GM19328 (cell line): ENCODE measurements at regions not wholly inside any gene's neighbourhood (a gene's known extent, or its start where the extent isn't known, plus 50 kb on each side); places are given as distances from the start of the nearest gene placed in this dataset.
"Not testable (repeated sequence)": the region's sequence is repeated elsewhere in the genome, so short reads cannot be mapped to it uniquely, and the experiment has no call there.

Experiments used
- ATAC-seq: cut with Tn5 transposase; IDR thresholded peaks from one replicate; pipeline ENCODE4 v1.9.1; 2021; ENCODE audit warnings: mild to moderate bottlenecking, moderate library complexity; ENCODE audit not compliant: unreplicated experiment

GRCh38 chr2:107534926-107535325 is 291.8 kb upstream of the RGPD4 start:
- ATAC-seq, result no peak

- ATAC-seq, result not testable (repeated sequence)
Measured at GRCh38 chr2:107535905-107536689, 290.6 kb upstream of the RGPD4 start.

- ATAC-seq, result no peak
Measured at GRCh38 chr2:107542314-107542740, 284.4 kb upstream of the RGPD4 start.

GRCh38 chr2:107543793-107544192 is 282.9 kb upstream of the RGPD4 start:
- ATAC-seq, result no peak

- no peak for ATAC-seq
Measured at GRCh38 chr2:107545066-107545465, 281.6 kb upstream of the RGPD4 start.

GRCh38 chr2:107545851-107546250 is 280.8 kb upstream of the RGPD4 start:
- ATAC-seq, result no peak

- no peak for ATAC-seq
Measured at GRCh38 chr2:107548216-107548615, 278.5 kb upstream of the RGPD4 start.

- ATAC-seq, result no peak
Measured at GRCh38 chr2:107553046-107553445, 273.6 kb upstream of the RGPD4 start.

- no peak for ATAC-seq
Measured at GRCh38 chr2:107553539-107553938, 273.2 kb upstream of the RGPD4 start.

GRCh38 chr2:107556038-107556627 is 270.6 kb upstream of the RGPD4 start:
- no peak for ATAC-seq

- no peak for ATAC-seq
Measured at GRCh38 chr2:107558295-107558694, 268.4 kb upstream of the RGPD4 start.

- ATAC-seq, result no peak
Measured at GRCh38 chr2:107569496-107569895, 257.2 kb upstream of the RGPD4 start.

- no peak for ATAC-seq
Measured at GRCh38 chr2:107570876-107571275, 255.8 kb upstream of the RGPD4 start.

- ATAC-seq, result not testable (repeated sequence)
Measured at GRCh38 chr2:107572890-107573289, 253.8 kb upstream of the RGPD4 start.

GRCh38 chr2:107576991-107577390 is 249.7 kb upstream of the RGPD4 start:
- no peak for ATAC-seq

- ATAC-seq, result no peak
Measured at GRCh38 chr2:107582487-107582886, 244.2 kb upstream of the RGPD4 start.

- no peak for ATAC-seq
Measured at GRCh38 chr2:107584577-107584976, 242.1 kb upstream of the RGPD4 start.

GRCh38 chr2:107585851-107586250 is 240.8 kb upstream of the RGPD4 start:
- no peak for ATAC-seq

- ATAC-seq, result no peak
Measured at GRCh38 chr2:107588181-107588580, 238.5 kb upstream of the RGPD4 start.

GRCh38 chr2:107589079-107589491 is 237.6 kb upstream of the RGPD4 start:
- ATAC-seq, result no peak

GRCh38 chr2:107591561-107592279 is 235.0 kb upstream of the RGPD4 start:
- ATAC-seq, result no peak

GRCh38 chr2:107592280-107592624 is 234.4 kb upstream of the RGPD4 start:
- no peak for ATAC-seq
